Transverse colon (tissue), 4 donors: ENCODE measurements at regions not wholly inside any gene's neighbourhood (a gene's known extent, or its start where the extent isn't known, plus 50 kb on each side); places are given as distances from the start of the nearest gene placed in this dataset.

Experiments used
- CTCF ChIP-seq, 5 experiments: fragments of 200-600 bp in 3 of 5; fragments of 450-650 bp in 2 of 5; sonication (generic) in 3 of 5; IDR thresholded peaks; 1 replicate in 2 of 5; 2 replicates in 3 of 5; pipeline ENCODE4 v1.5.1; 2016 to 2017; ENCODE audit warnings: antibody characterized with exemption in 5 of 5, inconsistent platforms in 3 of 5, mild to moderate bottlenecking in 2 of 5, moderate library complexity in 1 of 5
- POLR2A ChIP-seq: fragments of 450-650 bp; IDR thresholded peaks from one replicate; pipeline ENCODE4 v1.6.1; 2016; ENCODE audit warnings: antibody characterized with exemption, mild to moderate bottlenecking, moderate library complexity
- POLR2AphosphoS5 ChIP-seq, 3 donors: sonication (generic); formaldehyde crosslinking; IDR thresholded peaks; one replicate each; pipeline ENCODE4 v1.6.1; 2016; ENCODE audit warnings: antibody characterized with exemption in 3 of 3

- TF ChIP-seq CTCF (IDR thresholded peaks at IDR 0.05) = no peak
- no peak for TF ChIP-seq POLR2A
- no peak for TF ChIP-seq POLR2AphosphoS5 (IDR thresholded peaks at IDR 0.05)
Observed at GRCh38 chr13:106424805-106425204, 110.7 kb downstream of the EFNB2 start.
